H9 (cell line): ENCODE measurements at regions not wholly inside any gene's neighbourhood (a gene's known extent, or its start where the extent isn't known, plus 50 kb on each side); places are given as distances from the start of the nearest gene placed in this dataset.

Source experiments
- DNase-seq: peaks from one replicate; pipeline ENCODE4 v3.0.0-alpha.2; 2017
- H2AFZ ChIP-seq: one replicate; pipeline ENCODE4 v1.6.1; 2013; ENCODE audit warnings: mild to moderate bottlenecking, low read length, control low read depth, moderate library complexity
- H2AK5ac ChIP-seq: 2 replicates; pipeline ENCODE4 v1.6.1; 2013; ENCODE audit warnings: low read length, control low read depth, mixed read lengths; ENCODE audit not compliant: insufficient read length
- H2BK120ac ChIP-seq: one replicate; pipeline ENCODE4 v1.6.1; 2013; ENCODE audit warnings: low read depth, mild to moderate bottlenecking, low read length, control low read depth, inconsistent platforms; ENCODE audit not compliant: poor library complexity, severe bottlenecking
- H2BK12ac ChIP-seq: 2 replicates; pipeline ENCODE4 v1.6.1; 2013; ENCODE audit warnings: low read length, control low read depth, mixed read lengths, low read depth; ENCODE audit not compliant: insufficient read length
- H2BK15ac ChIP-seq: 2 replicates; pipeline ENCODE4 v1.6.1; 2013; ENCODE audit warnings: low read depth, low read length, control low read depth
- H2BK20ac ChIP-seq: one replicate; pipeline ENCODE4 v1.6.1; 2013; ENCODE audit warnings: low read depth, mild to moderate bottlenecking, low read length, control low read depth, inconsistent platforms; ENCODE audit not compliant: poor library complexity, severe bottlenecking
- H2BK5ac ChIP-seq: 2 replicates; pipeline ENCODE4 v1.6.1; 2013; ENCODE audit warnings: low read length, control low read depth, mixed read lengths; ENCODE audit not compliant: insufficient read length
- H3K14ac ChIP-seq: 2 replicates; pipeline ENCODE4 v1.6.1; 2013; ENCODE audit warnings: low read length, control low read depth; ENCODE audit not compliant: insufficient read depth
- H3K18ac ChIP-seq: 2 replicates; pipeline ENCODE4 v1.6.1; 2013; ENCODE audit warnings: low read depth, mild to moderate bottlenecking, mixed read lengths, low read length, control low read depth; ENCODE audit not compliant: insufficient read length
- H3K23ac ChIP-seq: 2 replicates; pipeline ENCODE4 v1.6.1; 2013; ENCODE audit warnings: low read length, control low read depth, mixed read lengths, low read depth; ENCODE audit not compliant: insufficient read length
- H3K23me2 ChIP-seq: 2 replicates; pipeline ENCODE4 v1.6.1; 2013; ENCODE audit warnings: low read depth, mild to moderate bottlenecking, mixed read lengths, low read length, control low read depth; ENCODE audit not compliant: insufficient read length, poor library complexity, severe bottlenecking
- H3K27ac ChIP-seq: 2 replicates; pipeline ENCODE4 v1.5.1; 2013; ENCODE audit warnings: low read length, control low read depth, mixed read lengths, low read depth; ENCODE audit not compliant: insufficient read length
- H3K27me3 ChIP-seq: 2 replicates; pipeline ENCODE4 v1.6.1; 2013; ENCODE audit warnings: low read length, control low read depth, inconsistent platforms; ENCODE audit not compliant: insufficient read depth
- H3K4ac ChIP-seq: 2 replicates; pipeline ENCODE4 v1.6.1; 2013; ENCODE audit warnings: low read depth, mild to moderate bottlenecking, control low read depth, inconsistent platforms, low read length, moderate library complexity
- H3K4me1 ChIP-seq: 2 replicates; pipeline ENCODE4 v1.6.1; 2013; ENCODE audit warnings: low read length, control low read depth, inconsistent platforms; ENCODE audit not compliant: insufficient read depth
- H3K4me2 ChIP-seq: 2 replicates; pipeline ENCODE4 v1.6.1; 2013; ENCODE audit warnings: low read length, control low read depth, mixed read lengths; ENCODE audit not compliant: insufficient read length, insufficient read depth
- H3K56ac ChIP-seq: 2 replicates; pipeline ENCODE4 v1.6.1; 2013; ENCODE audit warnings: low read depth, mild to moderate bottlenecking, mixed read lengths, low read length, control low read depth; ENCODE audit not compliant: insufficient read length
- H3K79me1 ChIP-seq: 2 replicates; pipeline ENCODE4 v1.6.1; 2013; ENCODE audit warnings: low read depth, mild to moderate bottlenecking, moderate library complexity, low read length, control low read depth, inconsistent platforms; ENCODE audit not compliant: insufficient read depth, poor library complexity, severe bottlenecking
- H3K79me2 ChIP-seq: 2 replicates; pipeline ENCODE4 v1.6.1; 2013; ENCODE audit warnings: low read length, control low read depth, inconsistent platforms; ENCODE audit not compliant: insufficient read depth
- H3K9ac ChIP-seq: 2 replicates; pipeline ENCODE4 v1.6.1; 2013; ENCODE audit warnings: low read length, control low read depth, mixed read lengths; ENCODE audit not compliant: insufficient read length; ENCODE audit errors: extremely low read depth
- H3K9me3 ChIP-seq: one replicate; pipeline ENCODE4 v1.6.1; 2013; ENCODE audit warnings: low read depth, low read length, inconsistent platforms; ENCODE audit not compliant: control insufficient read depth
- H3T11ph ChIP-seq: one replicate; pipeline ENCODE4 v1.6.1; 2013; ENCODE audit warnings: mild to moderate bottlenecking, low read length, control low read depth, inconsistent platforms
- H4K20me1 ChIP-seq: one replicate; pipeline ENCODE4 v1.6.1; 2013; ENCODE audit not compliant: control insufficient read depth, insufficient read length, insufficient read depth
- H4K5ac ChIP-seq: 2 replicates; pipeline ENCODE4 v1.6.1; 2013; ENCODE audit warnings: low read depth, mild to moderate bottlenecking, mixed read lengths, low read length, control low read depth; ENCODE audit not compliant: insufficient read length
- H4K8ac ChIP-seq: replicated peaks from 2 replicates; pipeline ENCODE4 v1.6.1; 2013; ENCODE audit warnings: low read length, control low read depth, mixed read lengths, low read depth; ENCODE audit not compliant: insufficient read length
- H4K91ac ChIP-seq: 2 replicates; pipeline ENCODE4 v1.6.1; 2013; ENCODE audit warnings: low read depth, mild to moderate bottlenecking, moderate library complexity, mixed read lengths, low read length, control low read depth; ENCODE audit not compliant: insufficient read length
- H3K27ac Mint-ChIP-seq, 3 experiments: 2 replicates in 2 of 3; 3 replicates in 1 of 3; pipeline ENCODE4 v1.8.0; 2020 to 2021; ENCODE audit warnings: mixed read lengths in 3 of 3, mild to moderate bottlenecking in 1 of 3, moderate library complexity in 1 of 3
- H3K27me3 Mint-ChIP-seq: 2 replicates; pipeline ENCODE4 v1.8.0; 2021; ENCODE audit warnings: low read depth, mild to moderate bottlenecking, moderate library complexity, mixed read lengths
- H3K36me3 Mint-ChIP-seq, 3 experiments: 2 replicates in 2 of 3; 3 replicates in 1 of 3; pipeline ENCODE4 v1.8.0; 2020 to 2021; ENCODE audit warnings: low read depth in 3 of 3, mixed read lengths in 3 of 3; ENCODE audit not compliant: insufficient read depth in 1 of 3
- H3K4me1 Mint-ChIP-seq, 2 experiments: 2 replicates each; pipeline ENCODE4 v1.8.0; 2020; ENCODE audit warnings: mixed read lengths in 2 of 2
- H3K4me3 Mint-ChIP-seq, 2 experiments: 2 replicates in 1 of 2; 3 replicates in 1 of 2; pipeline ENCODE4 v1.8.0; 2020 to 2021; ENCODE audit warnings: mild to moderate bottlenecking in 2 of 2, mixed read lengths in 2 of 2, moderate library complexity in 1 of 2
- H3K9me3 Mint-ChIP-seq, 2 experiments: 2 replicates in 1 of 2; 3 replicates in 1 of 2; pipeline ENCODE4 v1.8.0; 2020; ENCODE audit warnings: mild to moderate bottlenecking in 2 of 2, mixed read lengths in 2 of 2, moderate library complexity in 1 of 2
- CTCF ChIP-seq: fragments of 200-600 bp; sonication (generic); conservative IDR thresholded peaks from 3 replicates; pipeline ENCODE4 v1.8.0; 2021; ENCODE audit warnings: antibody characterized with exemption, mild to moderate bottlenecking
- WGBS: extraction: QIAGEN DNeasy Blood & Tissue Kit; methylation state at CpG from one replicate; pipeline ENCODE4 v1.1.7; 2013; ENCODE audit warnings: missing lambda C conversion rate, low lambda C conversion rate, mixed read lengths; ENCODE audit not compliant: insufficient read length; ENCODE audit errors: extremely low coverage; 5-methylcytosine and 5-hydroxymethylcytosine counted together

- no peak overlapping the region for H3T11ph ChIP-seq
- peaks cover 0 to 1% (median 0%) of the 10 kb centered on the region in 3 experiments; a peak in 1 of 7 replicates for H3K36me3 Mint-ChIP-seq
- no CpG with 5 or more reads among the region's 10 CpGs for WGBS
- no peak overlapping the region for H2BK12ac ChIP-seq
- no peaks in the 10 kb centered on the region for H3K9me3 ChIP-seq
- no peaks in the 10 kb centered on the region for H3K79me2 ChIP-seq
- no peak overlapping the region for H3K18ac ChIP-seq
- H3K23me2 ChIP-seq, result no peaks in the 10 kb centered on the region
- H3K27ac ChIP-seq, result no peak overlapping the region
- peaks cover 4% of the 10 kb centered on the region for H3K27me3 Mint-ChIP-seq
- TF ChIP-seq CTCF, result no peak
- peaks cover 8 to 13% of the 10 kb centered on the region in 2 experiments for H3K4me1 Mint-ChIP-seq
- no peaks in the 10 kb centered on the region for H3K27me3 ChIP-seq
- no peaks in the 10 kb centered on the region for H3K4me1 ChIP-seq
- H3K56ac ChIP-seq, result no peak overlapping the region
- no peak overlapping the region for H2BK5ac ChIP-seq
- no peak overlapping the region for H3K14ac ChIP-seq
- no peak overlapping the region for H4K8ac ChIP-seq
- H4K20me1 ChIP-seq, result no peaks in the 10 kb centered on the region
- peaks cover 0 to 2% of the 10 kb centered on the region in 2 experiments; a peak in 3 of 5 replicates for H3K9me3 Mint-ChIP-seq
- no peak overlapping the region for H2AK5ac ChIP-seq
- peak overlapping the region in 1 of 3 experiments; percentile 65; a peak in 2 of 7 replicates for H3K27ac Mint-ChIP-seq
- H3K4me2 ChIP-seq, result no peak overlapping the region
- H3K4me3 Mint-ChIP-seq, result no peak overlapping the region
- H3K79me1 ChIP-seq, result no peaks in the 10 kb centered on the region
- DNase-seq, result no peak
- H2BK120ac ChIP-seq, result no peak overlapping the region
- no peak overlapping the region for H3K23ac ChIP-seq
- H2BK20ac ChIP-seq, result no peak overlapping the region
- no peak overlapping the region for H4K91ac ChIP-seq
- H2AFZ ChIP-seq, result no peak overlapping the region
- H3K9ac ChIP-seq, result no peak overlapping the region
- H2BK15ac ChIP-seq, result no peak overlapping the region
- no peak overlapping the region for H3K4ac ChIP-seq
- no peak overlapping the region for H4K5ac ChIP-seq
Observed at GRCh38 chr6:2502998-2503674, 247.6 kb downstream of the MYLK4 start.
